A673 (cell line): ENCODE measurements at regions not wholly inside any gene's neighbourhood (a gene's known extent, or its start where the extent isn't known, plus 50 kb on each side); places are given as distances from the start of the nearest gene placed in this dataset.

Experiments used
- EZH2 ChIP-seq: fragments of 200-600 bp; sonication (generic); IDR thresholded peaks from 2 replicates; pipeline ENCODE4 v1.6.1; 2017; ENCODE audit warnings: borderline replicate concordance, low read depth, mild to moderate bottlenecking, mixed read lengths, antibody characterized with exemption, low read length; ENCODE audit not compliant: poor library complexity, severe bottlenecking
- TF ChIP-seq, protein P1 (sequence below): fragments of 300-800, 200-600 bp; sonication (generic); conservative IDR thresholded peaks from 2 replicates; pipeline ENCODE4 v1.5.1; 2017; ENCODE audit warnings: low read depth, mild to moderate bottlenecking, antibody characterized with exemption, low read length, moderate library complexity, mixed read lengths

DNA sequence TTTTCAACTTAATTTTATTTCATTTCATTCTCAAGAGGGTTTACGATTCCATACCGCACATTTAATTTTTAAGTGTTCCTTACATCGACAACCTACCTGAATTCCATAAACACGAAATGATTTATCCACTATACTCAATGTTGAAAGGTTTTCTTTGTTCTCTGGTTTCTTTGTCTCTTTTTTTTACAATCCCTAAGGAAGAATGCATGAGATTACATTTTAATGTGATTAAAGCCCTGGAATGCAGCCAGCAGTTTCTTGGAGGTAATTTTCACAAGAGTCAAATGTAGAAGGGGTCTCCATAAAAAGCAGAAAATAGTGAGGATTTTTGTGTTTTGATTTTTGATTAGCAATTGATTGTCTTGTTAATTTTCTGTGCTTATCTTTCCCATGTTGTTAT, 59.2 kb upstream of the ADCY1 start:
- TF ChIP-seq EZH2, result no peak
- TF ChIP-seq, protein P1, sequence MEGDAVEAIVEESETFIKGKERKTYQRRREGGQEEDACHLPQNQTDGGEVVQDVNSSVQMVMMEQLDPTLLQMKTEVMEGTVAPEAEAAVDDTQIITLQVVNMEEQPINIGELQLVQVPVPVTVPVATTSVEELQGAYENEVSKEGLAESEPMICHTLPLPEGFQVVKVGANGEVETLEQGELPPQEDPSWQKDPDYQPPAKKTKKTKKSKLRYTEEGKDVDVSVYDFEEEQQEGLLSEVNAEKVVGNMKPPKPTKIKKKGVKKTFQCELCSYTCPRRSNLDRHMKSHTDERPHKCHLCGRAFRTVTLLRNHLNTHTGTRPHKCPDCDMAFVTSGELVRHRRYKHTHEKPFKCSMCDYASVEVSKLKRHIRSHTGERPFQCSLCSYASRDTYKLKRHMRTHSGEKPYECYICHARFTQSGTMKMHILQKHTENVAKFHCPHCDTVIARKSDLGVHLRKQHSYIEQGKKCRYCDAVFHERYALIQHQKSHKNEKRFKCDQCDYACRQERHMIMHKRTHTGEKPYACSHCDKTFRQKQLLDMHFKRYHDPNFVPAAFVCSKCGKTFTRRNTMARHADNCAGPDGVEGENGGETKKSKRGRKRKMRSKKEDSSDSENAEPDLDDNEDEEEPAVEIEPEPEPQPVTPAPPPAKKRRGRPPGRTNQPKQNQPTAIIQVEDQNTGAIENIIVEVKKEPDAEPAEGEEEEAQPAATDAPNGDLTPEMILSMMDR, result no peak
